ENCODE measurements at regions not wholly inside any gene's neighbourhood (a gene's known extent, or its start where the extent isn't known, plus 50 kb on each side); places are given as distances from the start of the nearest gene placed in this dataset.

DNA sequence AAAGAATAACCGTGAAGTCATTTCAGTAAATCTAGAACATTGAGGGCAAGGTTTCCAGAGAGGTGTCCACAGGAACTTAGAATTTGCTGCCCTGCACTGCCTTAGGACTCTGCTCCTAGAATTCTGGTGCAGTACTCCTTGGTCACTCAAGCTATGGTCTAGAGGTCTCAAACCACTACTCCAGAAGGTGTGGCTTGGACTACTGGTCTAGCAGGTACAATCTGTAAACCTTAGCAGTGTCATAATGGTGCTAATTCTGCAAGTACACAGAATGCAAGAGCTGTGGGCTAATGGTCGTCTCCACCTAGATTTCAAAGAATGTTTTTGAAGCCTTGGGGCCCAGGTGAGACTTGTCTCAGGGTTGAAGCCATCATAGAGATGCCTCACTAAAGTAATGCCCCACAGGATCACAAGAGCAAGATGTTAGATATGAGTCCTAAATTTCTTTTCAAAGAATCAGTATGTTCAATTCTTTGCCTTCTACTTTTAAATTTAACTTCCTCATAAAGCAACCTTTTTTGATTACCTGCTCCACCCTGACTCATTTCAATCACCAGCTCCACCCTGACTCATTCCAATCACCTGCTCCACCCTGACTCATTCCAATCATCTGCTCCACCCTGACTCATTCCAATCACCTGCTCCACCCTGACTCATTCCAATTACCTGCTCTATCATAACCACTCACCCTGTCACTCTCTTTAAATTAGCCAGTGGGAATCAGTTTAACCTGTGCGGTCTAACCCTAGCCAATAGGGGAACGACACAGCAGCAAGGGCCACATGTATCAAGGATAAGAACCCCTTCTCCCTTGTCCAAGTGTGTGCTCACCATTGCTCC, 1111.8 kb upstream of the ACO1 start (continued):
- TF ChIP-seq, protein P1, sequence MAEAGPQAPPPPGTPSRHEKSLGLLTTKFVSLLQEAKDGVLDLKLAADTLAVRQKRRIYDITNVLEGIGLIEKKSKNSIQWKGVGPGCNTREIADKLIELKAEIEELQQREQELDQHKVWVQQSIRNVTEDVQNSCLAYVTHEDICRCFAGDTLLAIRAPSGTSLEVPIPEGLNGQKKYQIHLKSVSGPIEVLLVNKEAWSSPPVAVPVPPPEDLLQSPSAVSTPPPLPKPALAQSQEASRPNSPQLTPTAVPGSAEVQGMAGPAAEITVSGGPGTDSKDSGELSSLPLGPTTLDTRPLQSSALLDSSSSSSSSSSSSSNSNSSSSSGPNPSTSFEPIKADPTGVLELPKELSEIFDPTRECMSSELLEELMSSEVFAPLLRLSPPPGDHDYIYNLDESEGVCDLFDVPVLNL (IDR thresholded peaks at IDR 0.05; ENCODE audit: low read depth, low read length): no peak
- TF ChIP-seq MEF2B (IDR thresholded peaks at IDR 0.05; ENCODE audit: partially characterized antibody, poor library complexity, severe bottlenecking) (no peak), TARDBP (IDR thresholded peaks at IDR 0.05; ENCODE audit: borderline replicate concordance) (no peak), BHLHE40 (IDR thresholded peaks at IDR 0.05; ENCODE audit: borderline replicate concordance in 1 of 2, low read depth in 2 of 2, low read length in 1 of 2) (no peak), STAT1 (conservative IDR thresholded peaks at IDR 0.05) (no peak), ZNF217 (IDR thresholded peaks at IDR 0.05) (no peak)
- TF ChIP-seq, protein P2, sequence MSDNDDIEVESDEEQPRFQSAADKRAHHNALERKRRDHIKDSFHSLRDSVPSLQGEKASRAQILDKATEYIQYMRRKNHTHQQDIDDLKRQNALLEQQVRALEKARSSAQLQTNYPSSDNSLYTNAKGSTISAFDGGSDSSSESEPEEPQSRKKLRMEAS (IDR thresholded peaks at IDR 0.05; ENCODE audit: low read depth, low read length): no peak
- TF ChIP-seq, protein P3, sequence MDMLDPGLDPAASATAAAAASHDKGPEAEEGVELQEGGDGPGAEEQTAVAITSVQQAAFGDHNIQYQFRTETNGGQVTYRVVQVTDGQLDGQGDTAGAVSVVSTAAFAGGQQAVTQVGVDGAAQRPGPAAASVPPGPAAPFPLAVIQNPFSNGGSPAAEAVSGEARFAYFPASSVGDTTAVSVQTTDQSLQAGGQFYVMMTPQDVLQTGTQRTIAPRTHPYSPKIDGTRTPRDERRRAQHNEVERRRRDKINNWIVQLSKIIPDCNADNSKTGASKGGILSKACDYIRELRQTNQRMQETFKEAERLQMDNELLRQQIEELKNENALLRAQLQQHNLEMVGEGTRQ (IDR thresholded peaks at IDR 0.05; ENCODE audit: borderline replicate concordance, low read depth, low read length): no peak

DNA sequence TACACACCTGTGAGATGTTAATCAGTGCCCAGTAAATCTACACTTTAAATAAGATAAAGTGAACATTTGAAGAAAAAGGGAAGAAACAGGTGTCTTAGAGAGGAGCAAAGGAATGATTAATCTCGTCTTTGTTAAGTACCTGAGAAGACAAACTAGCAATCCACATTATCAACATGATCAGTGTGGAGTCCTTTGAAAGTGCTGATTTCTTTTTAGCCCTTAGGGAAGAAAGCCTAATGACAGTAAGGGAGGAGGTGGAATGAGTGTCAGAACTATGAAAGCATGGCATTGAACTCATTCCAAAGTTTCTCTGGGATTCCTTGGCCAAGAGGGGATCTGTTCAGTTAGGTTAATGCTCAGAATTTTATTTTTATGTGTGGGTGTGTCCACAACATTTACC, 1109.0 kb upstream of the ACO1 start:
- intact Hi-C loops (cut with micrococcal nuclease; ENCODE audit: unreplicated experiment): no loop called here
- no peaks in the 10 kb centered on the region for H3K9me3 ChIP-seq (replicated peaks; ENCODE audit: control insufficient read depth, insufficient read depth, low read length)
- H3K4me1 ChIP-seq (ENCODE audit: control insufficient read depth, insufficient read depth, low read length): no peaks in the 10 kb centered on the region
- CTCF ChIA-PET: no interaction called here
- no peaks in the 10 kb centered on the region for H3K27me3 ChIP-seq (replicated peaks in 1 of 2; ENCODE audit: control insufficient read depth in 2 of 2, insufficient read depth in 2 of 2, low read length in 1 of 2)
- no peak overlapping the region for H3K27ac ChIP-seq (ENCODE audit: control insufficient read depth, insufficient read depth)
- WGBS (ENCODE audit: insufficient coverage, insufficient replicate concordance, low lambda C conversion rate, missing lambda C conversion rate): 4% methylated on average over 1 of the region's 1 CpG
- no peak overlapping the region for H3K4me2 ChIP-seq (ENCODE audit: control insufficient read depth, insufficient read depth)
- H3K36me3 ChIP-seq (ENCODE audit: control insufficient read depth in 2 of 2, insufficient read depth in 2 of 2, low read length in 1 of 2): no peaks in the 10 kb centered on the region
- no peak overlapping the region for H2AFZ ChIP-seq (ENCODE audit: control insufficient read depth, low read depth, low read length)
- no peak for DNase-seq (ENCODE audit: low read depth, low spot score)
- POLR2A ChIA-PET: no interaction called here
- no peaks in the 10 kb centered on the region for H3K79me2 ChIP-seq (ENCODE audit: control insufficient read depth, insufficient read depth, low read length)
- ATAC-seq: no peak
- H3K4me3 ChIP-seq: no peak overlapping the region
- no peak for FAIRE-seq
- RAD21 ChIA-PET (ENCODE audit: unreplicated experiment): no interaction called here
- in situ Hi-C loops (cut with MboI): no loop called here
- SMC1A ChIA-PET (ENCODE audit: uncharacterized antibody, unreplicated experiment): no interaction called here
- no peak overlapping the region for H3K9ac ChIP-seq (ENCODE audit: control insufficient read depth, insufficient read depth, low read length)
- H4K20me1 ChIP-seq (ENCODE audit: control insufficient read depth, insufficient read depth): no peaks in the 10 kb centered on the region
- no TSS peak for BruUV-seq (replicated peaks)
- TF ChIP-seq PAX5 (IDR thresholded peaks at IDR 0.05; ENCODE audit: borderline replicate concordance, low read depth, low read length): no peak
- TF ChIP-seq, protein P4, sequence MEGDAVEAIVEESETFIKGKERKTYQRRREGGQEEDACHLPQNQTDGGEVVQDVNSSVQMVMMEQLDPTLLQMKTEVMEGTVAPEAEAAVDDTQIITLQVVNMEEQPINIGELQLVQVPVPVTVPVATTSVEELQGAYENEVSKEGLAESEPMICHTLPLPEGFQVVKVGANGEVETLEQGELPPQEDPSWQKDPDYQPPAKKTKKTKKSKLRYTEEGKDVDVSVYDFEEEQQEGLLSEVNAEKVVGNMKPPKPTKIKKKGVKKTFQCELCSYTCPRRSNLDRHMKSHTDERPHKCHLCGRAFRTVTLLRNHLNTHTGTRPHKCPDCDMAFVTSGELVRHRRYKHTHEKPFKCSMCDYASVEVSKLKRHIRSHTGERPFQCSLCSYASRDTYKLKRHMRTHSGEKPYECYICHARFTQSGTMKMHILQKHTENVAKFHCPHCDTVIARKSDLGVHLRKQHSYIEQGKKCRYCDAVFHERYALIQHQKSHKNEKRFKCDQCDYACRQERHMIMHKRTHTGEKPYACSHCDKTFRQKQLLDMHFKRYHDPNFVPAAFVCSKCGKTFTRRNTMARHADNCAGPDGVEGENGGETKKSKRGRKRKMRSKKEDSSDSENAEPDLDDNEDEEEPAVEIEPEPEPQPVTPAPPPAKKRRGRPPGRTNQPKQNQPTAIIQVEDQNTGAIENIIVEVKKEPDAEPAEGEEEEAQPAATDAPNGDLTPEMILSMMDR (IDR thresholded peaks at IDR 0.05 in 2 of 3, conservative IDR thresholded peaks at IDR 0.05 in 1 of 3; ENCODE audit: control insufficient read depth in 2 of 3, extremely low read depth in 1 of 3, insufficient read depth in 1 of 3, low read depth in 3 of 3, low read length in 3 of 3): no peak
- no peak for TF ChIP-seq LARP7 (IDR thresholded peaks at IDR 0.05)
- TF ChIP-seq, protein P5, sequence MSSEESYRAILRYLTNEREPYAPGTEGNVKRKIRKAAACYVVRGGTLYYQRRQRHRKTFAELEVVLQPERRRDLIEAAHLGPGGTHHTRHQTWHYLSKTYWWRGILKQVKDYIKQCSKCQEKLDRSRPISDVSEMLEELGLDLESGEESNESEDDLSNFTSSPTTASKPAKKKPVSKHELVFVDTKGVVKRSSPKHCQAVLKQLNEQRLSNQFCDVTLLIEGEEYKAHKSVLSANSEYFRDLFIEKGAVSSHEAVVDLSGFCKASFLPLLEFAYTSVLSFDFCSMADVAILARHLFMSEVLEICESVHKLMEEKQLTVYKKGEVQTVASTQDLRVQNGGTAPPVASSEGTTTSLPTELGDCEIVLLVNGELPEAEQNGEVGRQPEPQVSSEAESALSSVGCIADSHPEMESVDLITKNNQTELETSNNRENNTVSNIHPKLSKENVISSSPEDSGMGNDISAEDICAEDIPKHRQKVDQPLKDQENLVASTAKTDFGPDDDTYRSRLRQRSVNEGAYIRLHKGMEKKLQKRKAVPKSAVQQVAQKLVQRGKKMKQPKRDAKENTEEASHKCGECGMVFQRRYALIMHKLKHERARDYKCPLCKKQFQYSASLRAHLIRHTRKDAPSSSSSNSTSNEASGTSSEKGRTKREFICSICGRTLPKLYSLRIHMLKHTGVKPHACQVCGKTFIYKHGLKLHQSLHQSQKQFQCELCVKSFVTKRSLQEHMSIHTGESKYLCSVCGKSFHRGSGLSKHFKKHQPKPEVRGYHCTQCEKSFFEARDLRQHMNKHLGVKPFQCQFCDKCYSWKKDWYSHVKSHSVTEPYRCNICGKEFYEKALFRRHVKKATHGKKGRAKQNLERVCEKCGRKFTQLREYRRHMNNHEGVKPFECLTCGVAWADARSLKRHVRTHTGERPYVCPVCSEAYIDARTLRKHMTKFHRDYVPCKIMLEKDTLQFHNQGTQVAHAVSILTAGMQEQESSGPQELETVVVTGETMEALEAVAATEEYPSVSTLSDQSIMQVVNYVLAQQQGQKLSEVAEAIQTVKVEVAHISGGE (CRISPR knock-in tag; IDR thresholded peaks at IDR 0.05): no peak
- no peak for TF ChIP-seq BMI1 (IDR thresholded peaks at IDR 0.05; ENCODE audit: borderline replicate concordance)
- TF ChIP-seq RELA (IDR thresholded peaks at IDR 0.05; ENCODE audit: borderline replicate concordance, partially characterized antibody): no peak
- no peak for TF ChIP-seq SPI1 (IDR thresholded peaks at IDR 0.05; ENCODE audit: borderline replicate concordance, insufficient read depth, low read depth, low read length)
